GM18861 (cell line): ENCODE measurements at regions not wholly inside any gene's neighbourhood (a gene's known extent, or its start where the extent isn't known, plus 50 kb on each side); places are given as distances from the start of the nearest gene placed in this dataset.
"Not testable (repeated sequence)": the region's sequence is repeated elsewhere in the genome, so short reads cannot be mapped to it uniquely, and the experiment has no call there.

Experiments used
- ATAC-seq: cut with Tn5 transposase; IDR thresholded peaks from one replicate; pipeline ENCODE4 v1.9.1; 2021; ENCODE audit not compliant: unreplicated experiment

- ATAC-seq, result no peak
Measured at GRCh38 chr1:102365071-102365470, 368.3 kb upstream of the OLFM3 start.

- ATAC-seq, result no peak
Measured at GRCh38 chr1:102336602-102337001, 339.9 kb upstream of the OLFM3 start.

GRCh38 chr1:102318104-102318806 is 321.5 kb upstream of the OLFM3 start:
- no peak for ATAC-seq

GRCh38 chr1:102315096-102315495 is 318.4 kb upstream of the OLFM3 start:
- ATAC-seq, result no peak

GRCh38 chr1:102296116-102296515 is 299.4 kb upstream of the OLFM3 start:
- ATAC-seq, result no peak

GRCh38 chr1:102282955-102283354 is 286.2 kb upstream of the OLFM3 start:
- ATAC-seq, result no peak

GRCh38 chr1:102262994-102263393 is 266.3 kb upstream of the OLFM3 start:
- ATAC-seq, result no peak

GRCh38 chr1:102252731-102253505 is 256.2 kb upstream of the OLFM3 start:
- no peak for ATAC-seq

GRCh38 chr1:102241431-102242338 is 245.0 kb upstream of the OLFM3 start:
- ATAC-seq, result peak; percentile 65

GRCh38 chr1:102239247-102239646 is 242.5 kb upstream of the OLFM3 start:
- no peak for ATAC-seq

- ATAC-seq, result no peak
Measured at GRCh38 chr1:102234753-102235359, 238.1 kb upstream of the OLFM3 start.

GRCh38 chr1:102219463-102219862 is 222.7 kb upstream of the OLFM3 start:
- ATAC-seq, result peak; percentile 69

- ATAC-seq, result not testable (repeated sequence)
Measured at GRCh38 chr1:102210891-102211290, 214.2 kb upstream of the OLFM3 start.

GRCh38 chr1:102191723-102192122 is 195.0 kb upstream of the OLFM3 start:
- ATAC-seq, result peak; percentile 63

GRCh38 chr1:102190429-102190828 is 193.7 kb upstream of the OLFM3 start:
- no peak for ATAC-seq

- ATAC-seq, result no peak
Measured at GRCh38 chr1:102186536-102186935, 189.8 kb upstream of the OLFM3 start.

- ATAC-seq, result no peak
Measured at GRCh38 chr1:102185260-102185659, 188.5 kb upstream of the OLFM3 start.

- ATAC-seq, result no peak
Measured at GRCh38 chr1:102184477-102184876, 187.8 kb upstream of the OLFM3 start.

- no peak for ATAC-seq
Measured at GRCh38 chr1:102183711-102184110, 187.0 kb upstream of the OLFM3 start.

GRCh38 chr1:102182603-102183260 is 186.0 kb upstream of the OLFM3 start:
- ATAC-seq, result no peak
